Keratinocyte (primary cell): ENCODE measurements at regions not wholly inside any gene's neighbourhood (a gene's known extent, or its start where the extent isn't known, plus 50 kb on each side); places are given as distances from the start of the nearest gene placed in this dataset.

Source experiments
- DNase-seq: peaks from one replicate; pipeline ENCODE4 v3.0.0-alpha.2; 2011; ENCODE audit warnings: low read depth, missing footprints, low spot score
- FAIRE-seq: peaks from 2 replicates; lab custom pipeline; 2011; peaks lifted over from hg19 to GRCh38; lab: Jason Lieb, UNC
- H2AFZ ChIP-seq: 2 replicates; pipeline ENCODE4 v1.6.0; 2012; ENCODE audit warnings: low read length, control low read depth, inconsistent platforms; ENCODE audit not compliant: control insufficient read depth
- H3K27ac ChIP-seq: 2 replicates; pipeline ENCODE4 v1.5.1; 2011; ENCODE audit warnings: low read length; ENCODE audit not compliant: control insufficient read depth, insufficient read depth
- H3K27me3 ChIP-seq: 3 replicates; pipeline ENCODE4 v1.6.0; 2011; ENCODE audit warnings: low read length; ENCODE audit not compliant: control insufficient read depth, insufficient read depth; ENCODE audit errors: extremely low read depth
- H3K36me3 ChIP-seq, 2 experiments: 2 replicates in 1 of 2; 3 replicates in 1 of 2; pipeline ENCODE4 v1.5.1; 2011; ENCODE audit warnings: low read length in 2 of 2, mild to moderate bottlenecking in 1 of 2; ENCODE audit not compliant: control insufficient read depth in 2 of 2, insufficient read depth in 2 of 2; ENCODE audit errors: extremely low read depth in 1 of 2
- H3K4me1 ChIP-seq: 3 replicates; pipeline ENCODE4 v1.5.1; 2011; ENCODE audit warnings: low read length; ENCODE audit not compliant: control insufficient read depth, insufficient read depth; ENCODE audit errors: extremely low read depth
- H3K4me2 ChIP-seq: 3 replicates; pipeline ENCODE4 v1.6.0; 2011; ENCODE audit warnings: low read depth, low read length; ENCODE audit not compliant: control insufficient read depth, insufficient read depth; ENCODE audit errors: extremely low read depth
- H3K4me3 ChIP-seq, 3 experiments: fragments of 200-600 bp in 1 of 3; sonication (generic) in 1 of 3; 2 replicates in 2 of 3; 3 replicates in 1 of 3; pipeline ENCODE4 v1.5.1; 2011 to 2016; ENCODE audit warnings: low read length in 3 of 3, mild to moderate bottlenecking in 3 of 3, control low read depth in 2 of 3, inconsistent platforms in 1 of 3, low read depth in 1 of 3, mixed read lengths in 1 of 3, mixed run types in 1 of 3, moderate library complexity in 1 of 3; ENCODE audit not compliant: control insufficient read depth in 2 of 3, insufficient read depth in 2 of 3; ENCODE audit errors: extremely low read depth in 1 of 3
- H3K79me2 ChIP-seq: 2 replicates; pipeline ENCODE4 v1.6.0; 2012; ENCODE audit warnings: low read length; ENCODE audit not compliant: control insufficient read depth, insufficient read depth
- H3K9ac ChIP-seq: 3 replicates; pipeline ENCODE4 v1.6.0; 2011; ENCODE audit warnings: low read length; ENCODE audit not compliant: control insufficient read depth, insufficient read depth; ENCODE audit errors: extremely low read depth
- H3K9me1 ChIP-seq: 3 replicates; pipeline ENCODE4 v1.6.0; 2011; ENCODE audit warnings: low read length; ENCODE audit not compliant: control insufficient read depth, insufficient read depth; ENCODE audit errors: extremely low read depth
- H3K9me3 ChIP-seq: 2 replicates; pipeline ENCODE4 v1.5.1; 2012; ENCODE audit warnings: low read depth, low read length; ENCODE audit not compliant: control insufficient read depth
- H4K20me1 ChIP-seq: 3 replicates; pipeline ENCODE4 v1.6.0; 2011; ENCODE audit warnings: low read length; ENCODE audit not compliant: control insufficient read depth, insufficient read depth; ENCODE audit errors: extremely low read depth
- EZH2 ChIP-seq: IDR thresholded peaks from one replicate; pipeline ENCODE4 v1.6.1; 2012; ENCODE audit warnings: inconsistent platforms, mild to moderate bottlenecking, low read length, moderate library complexity
- dilution Hi-C: fragments of 300-500 bp; cut with MboI; formaldehyde crosslinking; loops from one replicate; pipeline ENCODE4 v1.7.0; 2020; ENCODE audit warnings: low sequenced_read_pairs; ENCODE audit not compliant: extremely low pct_ligation_motif_present
- TF ChIP-seq, protein P1 (sequence below), 3 experiments: IDR thresholded peaks in 1 of 3; conservative IDR thresholded peaks in 1 of 3; optimal IDR thresholded peaks in 1 of 3; 2 replicates in 2 of 3; 3 replicates in 1 of 3; pipeline versions ENCODE3 to v1.5.1; 2011; ENCODE audit warnings: low read length in 3 of 3, mild to moderate bottlenecking in 3 of 3, moderate library complexity in 2 of 3, control low read depth in 1 of 3, inconsistent platforms in 1 of 3; ENCODE audit not compliant: insufficient read depth in 2 of 3; ENCODE audit errors: extremely low read depth in 1 of 3

DNA sequence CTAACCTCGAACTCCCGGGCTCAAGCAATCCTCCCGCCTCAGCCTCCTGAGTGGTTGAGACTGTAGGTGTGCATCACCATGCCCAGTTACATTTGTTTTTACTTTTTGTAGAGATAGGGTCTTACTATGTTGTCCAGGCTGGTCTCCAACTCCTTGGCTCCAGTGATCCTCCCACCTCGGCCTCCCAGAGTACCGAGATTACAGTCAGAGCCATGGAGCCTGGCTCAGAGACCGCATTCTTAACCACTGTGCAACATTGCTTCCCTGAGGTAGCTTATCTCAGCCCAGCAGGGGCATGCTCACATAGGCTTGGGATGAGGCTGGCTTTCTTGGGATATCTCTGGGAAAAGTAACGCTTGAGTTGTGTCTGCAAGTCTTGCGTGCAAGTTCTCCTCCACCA is 99.7 kb downstream of the SPRY4 start:
- Histone ChIP-seq H3K4me2 (no peak overlapping the region), H3K9me1 (no peaks in the 10 kb centered on the region), H3K9ac (no peak overlapping the region), H4K20me1 (no peaks in the 10 kb centered on the region), H3K27ac (no peak overlapping the region), H2AFZ (no peak overlapping the region), H3K4me3 (no peak overlapping the region), H3K9me3 (no peaks in the 10 kb centered on the region), H3K36me3 (no peaks in the 10 kb centered on the region), H3K4me1 (peaks cover 7% of the 10 kb centered on the region), H3K79me2 (no peaks in the 10 kb centered on the region), H3K27me3 (peaks cover 8% of the 10 kb centered on the region)
- dilution Hi-C loops: no loop called here
- TF ChIP-seq, protein P1, sequence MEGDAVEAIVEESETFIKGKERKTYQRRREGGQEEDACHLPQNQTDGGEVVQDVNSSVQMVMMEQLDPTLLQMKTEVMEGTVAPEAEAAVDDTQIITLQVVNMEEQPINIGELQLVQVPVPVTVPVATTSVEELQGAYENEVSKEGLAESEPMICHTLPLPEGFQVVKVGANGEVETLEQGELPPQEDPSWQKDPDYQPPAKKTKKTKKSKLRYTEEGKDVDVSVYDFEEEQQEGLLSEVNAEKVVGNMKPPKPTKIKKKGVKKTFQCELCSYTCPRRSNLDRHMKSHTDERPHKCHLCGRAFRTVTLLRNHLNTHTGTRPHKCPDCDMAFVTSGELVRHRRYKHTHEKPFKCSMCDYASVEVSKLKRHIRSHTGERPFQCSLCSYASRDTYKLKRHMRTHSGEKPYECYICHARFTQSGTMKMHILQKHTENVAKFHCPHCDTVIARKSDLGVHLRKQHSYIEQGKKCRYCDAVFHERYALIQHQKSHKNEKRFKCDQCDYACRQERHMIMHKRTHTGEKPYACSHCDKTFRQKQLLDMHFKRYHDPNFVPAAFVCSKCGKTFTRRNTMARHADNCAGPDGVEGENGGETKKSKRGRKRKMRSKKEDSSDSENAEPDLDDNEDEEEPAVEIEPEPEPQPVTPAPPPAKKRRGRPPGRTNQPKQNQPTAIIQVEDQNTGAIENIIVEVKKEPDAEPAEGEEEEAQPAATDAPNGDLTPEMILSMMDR (optimal IDR thresholded peaks at IDR 0.05 in 1 of 3, IDR thresholded peaks at IDR 0.05 in 1 of 3, conservative IDR thresholded peaks at IDR 0.05 in 1 of 3; ENCODE audit: extremely low read depth in 1 of 3, insufficient read depth in 2 of 3, low read length in 3 of 3): no peak
- TF ChIP-seq EZH2: no peak
- no peak for DNase-seq
- FAIRE-seq: no peak

DNA sequence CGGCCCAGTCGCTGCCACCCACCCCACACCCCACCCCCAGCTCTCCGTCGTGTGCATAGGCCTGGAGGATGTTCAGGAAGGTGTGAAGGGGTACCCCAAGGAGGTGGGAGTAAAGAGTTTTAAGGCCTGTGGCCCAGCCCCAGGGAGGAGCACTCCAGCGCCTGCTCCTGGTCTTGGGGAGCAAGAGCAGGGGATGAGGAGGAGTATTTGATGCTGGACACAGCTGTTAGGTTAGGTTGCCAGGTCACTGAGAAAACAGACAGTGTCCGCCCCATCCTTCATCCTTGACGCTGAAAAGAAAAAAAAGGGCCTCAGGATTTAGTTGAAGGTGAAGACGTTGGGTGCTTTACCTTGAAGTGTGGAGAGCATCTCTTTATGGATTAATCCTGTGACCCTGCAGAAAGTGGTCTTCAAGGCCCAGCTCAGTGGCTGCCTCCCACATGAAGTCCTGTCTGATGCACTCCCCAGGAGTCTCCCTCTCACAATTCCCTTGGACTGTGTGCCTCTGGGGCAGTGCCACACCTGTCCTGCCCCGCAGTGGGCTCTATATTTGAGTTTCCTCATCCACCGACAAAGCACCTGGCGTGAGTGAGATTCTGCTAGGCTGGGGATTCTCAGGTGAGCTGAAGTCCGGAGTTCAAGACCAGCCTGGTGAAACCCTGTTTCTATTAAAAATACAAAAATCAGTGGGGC is 101.8 kb downstream of the SPRY4 start:
- H3K79me2 ChIP-seq: no peaks in the 10 kb centered on the region
- H4K20me1 ChIP-seq: no peaks in the 10 kb centered on the region
- H3K9ac ChIP-seq: no peak overlapping the region
- TF ChIP-seq EZH2: no peak
- TF ChIP-seq, protein P1 (optimal IDR thresholded peaks at IDR 0.05 in 1 of 3, IDR thresholded peaks at IDR 0.05 in 1 of 3, conservative IDR thresholded peaks at IDR 0.05 in 1 of 3; ENCODE audit: extremely low read depth in 1 of 3, insufficient read depth in 2 of 3, low read length in 3 of 3): no peak
- no peaks in the 10 kb centered on the region for H3K9me1 ChIP-seq
- DNase-seq: no peak
- H3K4me2 ChIP-seq: peak overlapping the region; percentile 23
- H3K4me1 ChIP-seq: peaks cover 18% of the 10 kb centered on the region
- no peaks in the 10 kb centered on the region for H3K9me3 ChIP-seq
- H3K27me3 ChIP-seq: peaks cover 8% of the 10 kb centered on the region
- H2AFZ ChIP-seq: no peak overlapping the region
- no peaks in the 10 kb centered on the region for H3K36me3 ChIP-seq
- H3K27ac ChIP-seq: no peak overlapping the region
- FAIRE-seq: no peak
- H3K4me3 ChIP-seq: no peak overlapping the region
- dilution Hi-C loops: no loop called here
